PFSK-1 (cell line): ENCODE measurements at regions not wholly inside any gene's neighbourhood (a gene's known extent, or its start where the extent isn't known, plus 50 kb on each side); places are given as distances from the start of the nearest gene placed in this dataset.

Experiments
- FOXP2 ChIP-seq: optimal IDR thresholded peaks from 2 replicates; pipeline ENCODE3; 2011; ENCODE audit warnings: borderline replicate concordance, control low read depth, inconsistent platforms; ENCODE audit not compliant: insufficient read depth; ENCODE audit errors: extremely low read length, extremely low read depth
- POLR2AphosphoS5 ChIP-seq: IDR thresholded peaks from 2 replicates; pipeline ENCODE4 v1.6.1; 2012; ENCODE audit warnings: low read depth, mild to moderate bottlenecking, control low read depth, low read length, moderate library complexity
- SIN3A ChIP-seq: IDR thresholded peaks from 2 replicates; pipeline ENCODE4 v1.6.1; 2012; ENCODE audit warnings: mild to moderate bottlenecking, low read length, moderate library complexity, borderline replicate concordance; ENCODE audit not compliant: insufficient read depth
- TAF1 ChIP-seq: IDR thresholded peaks from 2 replicates; pipeline ENCODE4 v1.6.1; 2012; ENCODE audit warnings: low read length, control low read depth, borderline replicate concordance; ENCODE audit not compliant: insufficient read depth
- TF ChIP-seq, protein P1 (sequence below), 2 experiments: IDR thresholded peaks; 2 replicates each; pipeline versions ENCODE4 v1.6.1 to v1.8.0; 2011 to 2012; ENCODE audit warnings: low read depth in 2 of 2, low read length in 2 of 2, control low read depth in 1 of 2, inconsistent platforms in 1 of 2, mild to moderate bottlenecking in 1 of 2, moderate library complexity in 1 of 2; ENCODE audit not compliant: insufficient read depth in 1 of 2

DNA sequence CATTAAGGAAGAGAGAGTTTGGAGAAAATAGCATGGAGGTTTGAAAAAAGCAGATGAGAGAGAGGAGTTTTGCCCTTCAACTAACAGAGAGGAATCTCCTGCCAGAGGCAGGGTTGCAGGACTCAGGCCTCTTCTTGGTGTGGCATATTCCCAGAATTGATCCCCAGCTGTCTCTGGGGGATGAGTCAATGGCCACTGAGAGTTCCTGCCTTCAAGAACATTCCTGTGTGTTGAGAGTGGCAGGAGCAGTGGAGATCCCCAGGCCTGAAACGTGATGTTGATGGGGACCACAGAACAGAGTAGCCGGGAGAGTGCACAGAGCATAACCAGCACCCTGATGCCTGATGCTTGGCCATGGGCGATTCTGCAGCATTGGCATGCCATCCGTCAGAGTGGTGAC, 348.4 kb upstream of the THBS1 start:
- TF ChIP-seq SIN3A (no peak), TAF1 (no peak), FOXP2 (no peak), POLR2AphosphoS5 (no peak)
- TF ChIP-seq, protein P1, sequence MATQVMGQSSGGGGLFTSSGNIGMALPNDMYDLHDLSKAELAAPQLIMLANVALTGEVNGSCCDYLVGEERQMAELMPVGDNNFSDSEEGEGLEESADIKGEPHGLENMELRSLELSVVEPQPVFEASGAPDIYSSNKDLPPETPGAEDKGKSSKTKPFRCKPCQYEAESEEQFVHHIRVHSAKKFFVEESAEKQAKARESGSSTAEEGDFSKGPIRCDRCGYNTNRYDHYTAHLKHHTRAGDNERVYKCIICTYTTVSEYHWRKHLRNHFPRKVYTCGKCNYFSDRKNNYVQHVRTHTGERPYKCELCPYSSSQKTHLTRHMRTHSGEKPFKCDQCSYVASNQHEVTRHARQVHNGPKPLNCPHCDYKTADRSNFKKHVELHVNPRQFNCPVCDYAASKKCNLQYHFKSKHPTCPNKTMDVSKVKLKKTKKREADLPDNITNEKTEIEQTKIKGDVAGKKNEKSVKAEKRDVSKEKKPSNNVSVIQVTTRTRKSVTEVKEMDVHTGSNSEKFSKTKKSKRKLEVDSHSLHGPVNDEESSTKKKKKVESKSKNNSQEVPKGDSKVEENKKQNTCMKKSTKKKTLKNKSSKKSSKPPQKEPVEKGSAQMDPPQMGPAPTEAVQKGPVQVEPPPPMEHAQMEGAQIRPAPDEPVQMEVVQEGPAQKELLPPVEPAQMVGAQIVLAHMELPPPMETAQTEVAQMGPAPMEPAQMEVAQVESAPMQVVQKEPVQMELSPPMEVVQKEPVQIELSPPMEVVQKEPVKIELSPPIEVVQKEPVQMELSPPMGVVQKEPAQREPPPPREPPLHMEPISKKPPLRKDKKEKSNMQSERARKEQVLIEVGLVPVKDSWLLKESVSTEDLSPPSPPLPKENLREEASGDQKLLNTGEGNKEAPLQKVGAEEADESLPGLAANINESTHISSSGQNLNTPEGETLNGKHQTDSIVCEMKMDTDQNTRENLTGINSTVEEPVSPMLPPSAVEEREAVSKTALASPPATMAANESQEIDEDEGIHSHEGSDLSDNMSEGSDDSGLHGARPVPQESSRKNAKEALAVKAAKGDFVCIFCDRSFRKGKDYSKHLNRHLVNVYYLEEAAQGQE (IDR thresholded peaks at IDR 0.05; ENCODE audit: insufficient read depth in 1 of 2, low read depth in 2 of 2, low read length in 2 of 2) = no peak

DNA sequence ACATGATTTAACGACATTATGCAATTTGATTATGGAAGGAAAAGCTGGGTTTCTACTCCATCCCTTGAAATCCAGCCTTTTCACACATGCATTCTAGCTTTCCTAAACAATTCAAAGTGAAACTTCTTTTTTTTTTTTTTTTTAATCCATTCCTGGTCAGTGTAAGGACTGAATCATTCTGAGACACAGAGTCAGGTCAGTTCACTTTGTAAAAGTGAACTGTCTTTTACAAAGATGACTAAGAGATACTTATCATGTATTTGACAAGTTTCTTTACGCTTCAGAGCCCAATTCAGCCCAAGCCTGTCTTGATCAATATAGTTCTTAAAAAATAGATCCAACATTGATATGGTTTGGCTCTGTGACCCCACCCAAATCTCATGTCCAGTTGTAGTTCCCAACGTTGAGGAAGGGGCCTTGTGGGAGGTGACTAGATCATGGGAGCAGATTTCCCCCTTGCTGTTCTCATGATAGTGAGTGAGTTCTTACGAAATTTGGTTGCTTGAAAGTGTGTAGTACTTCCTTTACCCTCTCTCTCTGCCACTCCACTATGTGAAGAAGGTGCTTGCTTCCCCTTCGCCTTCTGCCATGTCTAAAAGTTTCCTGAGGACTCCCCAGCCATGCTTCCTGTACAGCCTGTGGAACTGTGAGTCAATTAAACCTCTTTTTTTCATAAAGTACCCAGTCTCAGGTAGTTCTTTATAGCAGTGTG, 345.6 kb upstream of the THBS1 start:
- TF ChIP-seq SIN3A (no peak), TAF1 (no peak), POLR2AphosphoS5 (no peak), FOXP2 (no peak)
- TF ChIP-seq, protein P1 (IDR thresholded peaks at IDR 0.05; ENCODE audit: insufficient read depth in 1 of 2, low read depth in 2 of 2, low read length in 2 of 2) = no peak

DNA sequence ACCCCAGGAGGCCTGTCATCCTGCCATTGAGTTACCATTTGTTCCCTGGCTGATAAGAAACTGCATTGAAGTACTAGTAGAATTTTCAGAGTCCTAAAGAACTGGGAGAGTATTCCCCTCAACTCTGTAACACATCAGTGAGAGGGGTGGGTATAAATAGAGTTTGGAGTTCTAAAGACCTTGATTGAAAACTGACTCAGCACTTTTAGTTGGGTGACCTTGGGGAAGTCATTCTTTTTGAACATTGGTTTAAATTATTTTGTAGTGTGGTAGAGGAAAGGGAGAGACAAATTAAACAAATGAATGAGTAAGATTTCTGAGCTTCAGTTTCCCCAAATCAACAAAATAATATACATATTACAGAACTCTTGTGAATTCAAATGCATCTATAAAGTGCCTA, 344.5 kb upstream of the THBS1 start:
- TF ChIP-seq, protein P1 (IDR thresholded peaks at IDR 0.05; ENCODE audit: insufficient read depth in 1 of 2, low read depth in 2 of 2, low read length in 2 of 2) = no peak
- no peak for TF ChIP-seq FOXP2
- no peak for TF ChIP-seq POLR2AphosphoS5
- no peak for TF ChIP-seq TAF1
- TF ChIP-seq SIN3A = no peak

DNA sequence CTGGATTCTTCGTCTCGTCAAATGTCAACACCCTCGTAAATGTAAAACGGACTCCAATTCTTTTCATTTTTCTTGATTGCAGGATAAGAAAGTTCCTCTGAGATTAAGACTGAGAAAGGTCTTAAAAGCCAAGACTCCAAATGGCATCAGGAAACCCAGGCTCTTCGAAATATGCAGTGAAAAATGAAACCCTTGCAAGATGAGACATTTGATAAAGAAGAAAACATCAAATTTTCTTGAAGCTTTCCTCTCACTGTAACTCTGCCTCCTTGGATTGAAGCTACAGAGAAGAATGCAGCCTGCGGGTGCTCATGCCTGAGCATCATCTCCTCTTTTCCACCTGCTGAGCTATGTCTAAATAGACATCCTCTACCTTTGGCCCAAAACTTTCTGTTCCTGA, 342.4 kb upstream of the THBS1 start:
- TF ChIP-seq, protein P1 (IDR thresholded peaks at IDR 0.05; ENCODE audit: insufficient read depth in 1 of 2, low read depth in 2 of 2, low read length in 2 of 2) = no peak
- TF ChIP-seq FOXP2 (no peak), TAF1 (no peak), POLR2AphosphoS5 (no peak), SIN3A (no peak)

DNA sequence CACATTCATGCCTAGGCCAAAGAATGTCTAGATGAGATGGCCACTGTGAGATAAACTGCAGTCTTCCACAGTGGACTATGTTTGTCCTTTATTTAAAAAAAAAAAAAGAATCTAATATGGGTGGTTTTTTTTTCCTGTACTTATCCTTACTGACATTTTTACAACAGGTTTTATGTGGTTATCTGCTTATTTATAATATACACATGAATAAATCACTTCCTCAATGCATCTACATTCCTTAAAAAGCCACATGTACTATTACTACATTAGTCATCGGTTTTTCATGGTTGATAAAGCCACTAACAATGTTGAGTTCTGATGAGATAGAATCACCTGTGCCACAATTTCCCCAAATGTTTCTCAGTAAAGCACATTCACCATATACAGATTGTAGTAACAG, 341.3 kb upstream of the THBS1 start:
- TF ChIP-seq, protein P1 (IDR thresholded peaks at IDR 0.05; ENCODE audit: insufficient read depth in 1 of 2, low read depth in 2 of 2, low read length in 2 of 2) = no peak
- TF ChIP-seq SIN3A = no peak
- no peak for TF ChIP-seq TAF1
